ENCODE measurements at regions not wholly inside any gene's neighbourhood (a gene's known extent, or its start where the extent isn't known, plus 50 kb on each side); places are given as distances from the start of the nearest gene placed in this dataset.
"Not testable (repeated sequence)": the region's sequence is repeated elsewhere in the genome, so short reads cannot be mapped to it uniquely, and the experiment has no call there.

GRCh38 chr10:60476451-60476850, 86.8 kb upstream of the ANK3 start:
- no peak overlapping the region for H3K4me2 ChIP-seq (ENCODE audit: insufficient read depth, low read length)
- H3K4me1 ChIP-seq (ENCODE audit: insufficient read depth, low read length), result no peaks in the 10 kb centered on the region
- H4K20me1 ChIP-seq (ENCODE audit: insufficient read depth, low read length), result no peaks in the 10 kb centered on the region
- no peak overlapping the region for H3K27ac ChIP-seq (ENCODE audit: low read length)
- H3K9me3 ChIP-seq (ENCODE audit: insufficient read depth, low read length, severe bottlenecking), result no peaks in the 10 kb centered on the region
- DNase-seq, result no peak
- no peak overlapping the region for H2AFZ ChIP-seq (ENCODE audit: low read depth, low read length)
- H3K4me3 ChIP-seq (ENCODE audit: low read depth in 1 of 2, low read length in 2 of 2), result no peak overlapping the region
- no peak for ATAC-seq (ENCODE audit: insufficient read depth, low read depth)
- TF ChIP-seq CTCF (IDR thresholded peaks at IDR 0.05; ENCODE audit: borderline replicate concordance, extremely low read depth, low read length, poor library complexity, severe bottlenecking) (no peak), EZH2 (IDR thresholded peaks at IDR 0.05; ENCODE audit: borderline replicate concordance, low read depth, low read length, severe bottlenecking) (no peak)
- H3K27me3 ChIP-seq (ENCODE audit: insufficient read depth, low read length, poor library complexity), result no peaks in the 10 kb centered on the region
- no peaks in the 10 kb centered on the region for H3K36me3 ChIP-seq (ENCODE audit: insufficient read depth, low read length)
- H3K9ac ChIP-seq (ENCODE audit: low read depth, low read length), result no peak overlapping the region
- no peaks in the 10 kb centered on the region for H3K79me2 ChIP-seq (ENCODE audit: insufficient read depth, low read length)

DNA sequence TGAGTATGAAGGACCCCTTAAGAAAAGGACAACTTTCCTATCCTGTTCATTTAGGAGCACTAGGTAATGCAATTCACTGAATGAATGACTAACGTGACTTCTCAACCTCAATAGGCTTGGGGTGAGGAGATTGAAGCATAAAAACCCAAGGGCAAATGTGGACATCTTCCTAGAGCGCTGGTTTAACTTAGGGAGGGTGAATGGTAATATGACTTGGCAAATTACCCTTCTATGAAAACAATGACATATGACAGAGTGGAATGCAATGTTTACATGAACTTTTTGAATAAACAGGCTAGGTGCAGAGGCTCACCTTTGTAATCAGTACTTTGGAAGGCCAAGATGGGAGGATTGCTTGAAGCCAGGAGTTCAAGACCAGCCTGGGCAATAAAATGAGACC, 83.9 kb upstream of the ANK3 start:
- TF ChIP-seq EZH2 (IDR thresholded peaks at IDR 0.05; ENCODE audit: borderline replicate concordance, low read depth, low read length, severe bottlenecking), result no peak
- no peaks in the 10 kb centered on the region for H3K4me1 ChIP-seq (ENCODE audit: insufficient read depth, low read length)
- no peak overlapping the region for H3K27ac ChIP-seq (ENCODE audit: low read length)
- no peak overlapping the region for H3K4me3 ChIP-seq (ENCODE audit: low read depth in 1 of 2, low read length in 2 of 2)
- DNase-seq (no peak), ATAC-seq (ENCODE audit: insufficient read depth, low read depth) (no peak)
- H3K79me2 ChIP-seq (ENCODE audit: insufficient read depth, low read length), result no peaks in the 10 kb centered on the region
- H2AFZ ChIP-seq (ENCODE audit: low read depth, low read length), result no peak overlapping the region
- H4K20me1 ChIP-seq (ENCODE audit: insufficient read depth, low read length), result no peaks in the 10 kb centered on the region
- no peaks in the 10 kb centered on the region for H3K27me3 ChIP-seq (ENCODE audit: insufficient read depth, low read length, poor library complexity)
- no peak overlapping the region for H3K9ac ChIP-seq (ENCODE audit: low read depth, low read length)
- H3K9me3 ChIP-seq (ENCODE audit: insufficient read depth, low read length, severe bottlenecking), result no peaks in the 10 kb centered on the region
- no peak overlapping the region for H3K4me2 ChIP-seq (ENCODE audit: insufficient read depth, low read length)
- no peaks in the 10 kb centered on the region for H3K36me3 ChIP-seq (ENCODE audit: insufficient read depth, low read length)

DNA sequence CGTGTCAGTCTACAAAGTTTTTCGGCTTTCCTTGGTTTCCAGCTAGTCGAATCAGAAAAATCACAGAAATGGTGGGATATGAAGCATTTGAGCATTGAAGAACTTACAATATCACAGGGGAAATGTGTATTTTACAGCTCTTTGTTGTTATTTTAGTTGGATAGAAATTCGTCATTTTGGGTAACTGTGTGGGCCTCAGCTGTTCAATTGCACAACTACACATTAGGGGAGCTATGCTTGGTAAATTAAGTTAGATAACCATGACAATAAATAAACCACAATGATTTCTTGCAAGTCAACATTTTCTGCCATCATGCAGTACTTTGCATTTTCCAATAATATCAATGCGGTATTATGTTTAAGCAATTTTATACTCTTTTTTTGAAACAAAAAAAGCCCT, 80.4 kb upstream of the ANK3 start:
- Histone ChIP-seq H3K27me3 (ENCODE audit: insufficient read depth, low read length, poor library complexity) (no peaks in the 10 kb centered on the region), H3K27ac (ENCODE audit: low read length) (no peak overlapping the region), H3K4me1 (ENCODE audit: insufficient read depth, low read length) (no peaks in the 10 kb centered on the region), H3K4me3 (ENCODE audit: low read depth in 1 of 2, low read length in 2 of 2) (no peak overlapping the region), H4K20me1 (ENCODE audit: insufficient read depth, low read length) (no peaks in the 10 kb centered on the region), H3K4me2 (ENCODE audit: insufficient read depth, low read length) (no peak overlapping the region), H3K36me3 (ENCODE audit: insufficient read depth, low read length) (no peaks in the 10 kb centered on the region), H3K9ac (ENCODE audit: low read depth, low read length) (no peak overlapping the region), H2AFZ (ENCODE audit: low read depth, low read length) (no peak overlapping the region), H3K9me3 (ENCODE audit: insufficient read depth, low read length, severe bottlenecking) (no peaks in the 10 kb centered on the region), H3K79me2 (ENCODE audit: insufficient read depth, low read length) (no peaks in the 10 kb centered on the region)
- TF ChIP-seq CTCF (IDR thresholded peaks at IDR 0.05; ENCODE audit: borderline replicate concordance, extremely low read depth, low read length, poor library complexity, severe bottlenecking), result no peak
- no peak for ATAC-seq (ENCODE audit: insufficient read depth, low read depth)
- no peak for DNase-seq

DNA sequence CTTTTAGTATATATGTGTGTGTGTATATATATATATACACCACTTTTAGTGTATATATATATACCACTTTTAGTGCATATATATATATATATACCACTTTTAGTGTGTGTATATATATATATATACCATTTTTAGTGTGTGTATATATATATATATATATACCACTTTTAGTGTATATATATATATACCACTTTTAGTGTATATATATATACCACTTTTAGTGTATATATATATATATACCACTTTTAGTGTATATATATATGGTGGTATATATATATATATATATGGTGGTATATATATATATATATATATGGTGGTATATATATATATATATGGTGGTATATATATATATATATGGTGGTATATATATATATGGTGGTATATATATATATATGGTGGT, 79.5 kb upstream of the ANK3 start:
- not testable (repeated sequence) for H3K27me3 ChIP-seq (ENCODE audit: insufficient read depth, low read length, poor library complexity); H3K36me3 ChIP-seq (ENCODE audit: insufficient read depth, low read length); H3K9ac ChIP-seq (ENCODE audit: low read depth, low read length); DNase-seq; H3K79me2 ChIP-seq (ENCODE audit: insufficient read depth, low read length); H3K4me3 ChIP-seq (ENCODE audit: low read depth in 1 of 2, low read length in 2 of 2); H3K27ac ChIP-seq (ENCODE audit: low read length); H2AFZ ChIP-seq (ENCODE audit: low read depth, low read length); H3K9me3 ChIP-seq (ENCODE audit: insufficient read depth, low read length, severe bottlenecking); H3K4me1 ChIP-seq (ENCODE audit: insufficient read depth, low read length); H4K20me1 ChIP-seq (ENCODE audit: insufficient read depth, low read length); ATAC-seq (ENCODE audit: insufficient read depth, low read depth); H3K4me2 ChIP-seq (ENCODE audit: insufficient read depth, low read length)

- H3K4me2 ChIP-seq (ENCODE audit: insufficient read depth, low read length), result no peak overlapping the region
These were observed 77.5 kb upstream of the ANK3 start for GRCh38 chr10:60467202-60467546.

More at GRCh38 chr10:60467202-60467546, 77.5 kb upstream of the ANK3 start:
- no peak for TF ChIP-seq EZH2 (IDR thresholded peaks at IDR 0.05; ENCODE audit: borderline replicate concordance, low read depth, low read length, severe bottlenecking)
- TF ChIP-seq CTCF (IDR thresholded peaks at IDR 0.05; ENCODE audit: borderline replicate concordance, extremely low read depth, low read length, poor library complexity, severe bottlenecking), result no peak
- H2AFZ ChIP-seq (ENCODE audit: low read depth, low read length), result no peak overlapping the region
- H4K20me1 ChIP-seq (ENCODE audit: insufficient read depth, low read length), result no peaks in the 10 kb centered on the region
- ATAC-seq (ENCODE audit: insufficient read depth, low read depth) (no peak), DNase-seq (no peak)
- H3K79me2 ChIP-seq (ENCODE audit: insufficient read depth, low read length), result no peaks in the 10 kb centered on the region
- H3K9me3 ChIP-seq (ENCODE audit: insufficient read depth, low read length, severe bottlenecking), result no peaks in the 10 kb centered on the region
- no peak overlapping the region for H3K4me3 ChIP-seq (ENCODE audit: low read depth in 1 of 2, low read length in 2 of 2)
- no peak overlapping the region for H3K27ac ChIP-seq (ENCODE audit: low read length)
- no peak overlapping the region for H3K9ac ChIP-seq (ENCODE audit: low read depth, low read length)
- H3K36me3 ChIP-seq (ENCODE audit: insufficient read depth, low read length), result no peaks in the 10 kb centered on the region
- no peaks in the 10 kb centered on the region for H3K4me1 ChIP-seq (ENCODE audit: insufficient read depth, low read length)
- H3K27me3 ChIP-seq (ENCODE audit: insufficient read depth, low read length, poor library complexity), result no peaks in the 10 kb centered on the region

Data from DND-41 (cell line).